ENCODE measurements at regions not wholly inside any gene's neighbourhood (a gene's known extent, or its start where the extent isn't known, plus 50 kb on each side); places are given as distances from the start of the nearest gene placed in this dataset.
"Not testable (repeated sequence)": the region's sequence is repeated elsewhere in the genome, so short reads cannot be mapped to it uniquely, and the experiment has no call there.

GRCh38 chr21:6499128-6499826, 4022.1 kb upstream of the TPTE start:
- not testable (repeated sequence) for H3K4me1 Mint-ChIP-seq; H3K4me3 Mint-ChIP-seq; H3K27ac Mint-ChIP-seq (ENCODE audit: unreplicated experiment); H3K36me3 Mint-ChIP-seq (ENCODE audit: low read depth); H3K9me3 Mint-ChIP-seq; H3K27me3 Mint-ChIP-seq (ENCODE audit: low read depth)
- peak; percentile 21 for DNase-seq (ENCODE audit: low read depth, low spot score)

GRCh38 chr21:6499866-6500265, 4021.5 kb upstream of the TPTE start:
- not testable (repeated sequence) for H3K4me1 Mint-ChIP-seq; H3K4me3 Mint-ChIP-seq; H3K27ac Mint-ChIP-seq (ENCODE audit: unreplicated experiment); DNase-seq (ENCODE audit: low read depth, low spot score); H3K9me3 Mint-ChIP-seq; H3K27me3 Mint-ChIP-seq (ENCODE audit: low read depth); H3K36me3 Mint-ChIP-seq (ENCODE audit: low read depth)

- not testable (repeated sequence) for H3K27me3 Mint-ChIP-seq (ENCODE audit: low read depth); H3K27ac Mint-ChIP-seq (ENCODE audit: unreplicated experiment); DNase-seq (ENCODE audit: low read depth, low spot score); H3K9me3 Mint-ChIP-seq; H3K36me3 Mint-ChIP-seq (ENCODE audit: low read depth); H3K4me3 Mint-ChIP-seq; H3K4me1 Mint-ChIP-seq
Observed at GRCh38 chr21:6500681-6501080, 4020.7 kb upstream of the TPTE start.

GRCh38 chr21:6506167-6506894, 4015.1 kb upstream of the TPTE start:
- not testable (repeated sequence) for H3K4me3 Mint-ChIP-seq; H3K27me3 Mint-ChIP-seq (ENCODE audit: low read depth); H3K36me3 Mint-ChIP-seq (ENCODE audit: low read depth); H3K4me1 Mint-ChIP-seq; H3K27ac Mint-ChIP-seq (ENCODE audit: unreplicated experiment); DNase-seq (ENCODE audit: low read depth, low spot score); H3K9me3 Mint-ChIP-seq

- not testable (repeated sequence) for H3K4me1 Mint-ChIP-seq; H3K27me3 Mint-ChIP-seq (ENCODE audit: low read depth); H3K9me3 Mint-ChIP-seq; H3K4me3 Mint-ChIP-seq; H3K27ac Mint-ChIP-seq (ENCODE audit: unreplicated experiment); H3K36me3 Mint-ChIP-seq (ENCODE audit: low read depth); DNase-seq (ENCODE audit: low read depth, low spot score)
Observed at GRCh38 chr21:6507632-6508031, 4013.8 kb upstream of the TPTE start.

GRCh38 chr21:6521777-6522176, 3999.6 kb upstream of the TPTE start:
- not testable (repeated sequence) for DNase-seq (ENCODE audit: low read depth, low spot score); H3K4me1 Mint-ChIP-seq; H3K9me3 Mint-ChIP-seq; H3K27ac Mint-ChIP-seq (ENCODE audit: unreplicated experiment); H3K36me3 Mint-ChIP-seq (ENCODE audit: low read depth); H3K27me3 Mint-ChIP-seq (ENCODE audit: low read depth); H3K4me3 Mint-ChIP-seq

- not testable (repeated sequence) for H3K9me3 Mint-ChIP-seq; H3K27me3 Mint-ChIP-seq (ENCODE audit: low read depth); DNase-seq (ENCODE audit: low read depth, low spot score); H3K27ac Mint-ChIP-seq (ENCODE audit: unreplicated experiment); H3K36me3 Mint-ChIP-seq (ENCODE audit: low read depth); H3K4me1 Mint-ChIP-seq; H3K4me3 Mint-ChIP-seq
Observed at GRCh38 chr21:6526213-6526612, 3995.2 kb upstream of the TPTE start.

- not testable (repeated sequence) for H3K27ac Mint-ChIP-seq (ENCODE audit: unreplicated experiment); H3K4me1 Mint-ChIP-seq; H3K4me3 Mint-ChIP-seq; H3K36me3 Mint-ChIP-seq (ENCODE audit: low read depth); H3K9me3 Mint-ChIP-seq; H3K27me3 Mint-ChIP-seq (ENCODE audit: low read depth); DNase-seq (ENCODE audit: low read depth, low spot score)
Observed at GRCh38 chr21:6530655-6531054, 3990.7 kb upstream of the TPTE start.

GRCh38 chr21:6533261-6533660, 3988.1 kb upstream of the TPTE start:
- DNase-seq (ENCODE audit: low read depth, low spot score); H3K27ac Mint-ChIP-seq (ENCODE audit: unreplicated experiment); H3K4me3 Mint-ChIP-seq; H3K36me3 Mint-ChIP-seq (ENCODE audit: low read depth); H3K9me3 Mint-ChIP-seq; H3K4me1 Mint-ChIP-seq; H3K27me3 Mint-ChIP-seq (ENCODE audit: low read depth): not testable (repeated sequence)

GRCh38 chr21:6538320-6538719, 3983.1 kb upstream of the TPTE start:
- H3K4me3 Mint-ChIP-seq; H3K36me3 Mint-ChIP-seq (ENCODE audit: low read depth); H3K4me1 Mint-ChIP-seq; DNase-seq (ENCODE audit: low read depth, low spot score); H3K27ac Mint-ChIP-seq (ENCODE audit: unreplicated experiment); H3K27me3 Mint-ChIP-seq (ENCODE audit: low read depth); H3K9me3 Mint-ChIP-seq: not testable (repeated sequence)

GRCh38 chr21:6539688-6540087, 3981.7 kb upstream of the TPTE start:
- H3K27me3 Mint-ChIP-seq (ENCODE audit: low read depth); H3K27ac Mint-ChIP-seq (ENCODE audit: unreplicated experiment); H3K4me3 Mint-ChIP-seq; H3K4me1 Mint-ChIP-seq; DNase-seq (ENCODE audit: low read depth, low spot score); H3K9me3 Mint-ChIP-seq; H3K36me3 Mint-ChIP-seq (ENCODE audit: low read depth): not testable (repeated sequence)

- H3K9me3 Mint-ChIP-seq; H3K36me3 Mint-ChIP-seq (ENCODE audit: low read depth); H3K4me3 Mint-ChIP-seq; H3K4me1 Mint-ChIP-seq; DNase-seq (ENCODE audit: low read depth, low spot score); H3K27me3 Mint-ChIP-seq (ENCODE audit: low read depth); H3K27ac Mint-ChIP-seq (ENCODE audit: unreplicated experiment): not testable (repeated sequence)
Observed at GRCh38 chr21:6541036-6541435, 3980.3 kb upstream of the TPTE start.

GRCh38 chr21:6545288-6545687, 3976.1 kb upstream of the TPTE start:
- H3K4me1 Mint-ChIP-seq; H3K36me3 Mint-ChIP-seq (ENCODE audit: low read depth); H3K27ac Mint-ChIP-seq (ENCODE audit: unreplicated experiment); DNase-seq (ENCODE audit: low read depth, low spot score); H3K27me3 Mint-ChIP-seq (ENCODE audit: low read depth); H3K9me3 Mint-ChIP-seq; H3K4me3 Mint-ChIP-seq: not testable (repeated sequence)

GRCh38 chr21:6551045-6551444, 3970.3 kb upstream of the TPTE start:
- H3K4me1 Mint-ChIP-seq; H3K27me3 Mint-ChIP-seq (ENCODE audit: low read depth); DNase-seq (ENCODE audit: low read depth, low spot score); H3K36me3 Mint-ChIP-seq (ENCODE audit: low read depth); H3K9me3 Mint-ChIP-seq; H3K27ac Mint-ChIP-seq (ENCODE audit: unreplicated experiment); H3K4me3 Mint-ChIP-seq: not testable (repeated sequence)
